ENCODE measurements at regions not wholly inside any gene's neighbourhood (a gene's known extent, or its start where the extent isn't known, plus 50 kb on each side); places are given as distances from the start of the nearest gene placed in this dataset.
A peak's percentile ranks its signal among the peaks of the same experiment; 100 is the strongest.

GRCh38 chr14:96737881-96738280, 59.3 kb upstream of the VRK1 start:
- TF ChIP-seq ZFX (IDR thresholded peaks at IDR 0.05; ENCODE audit: borderline replicate concordance) (no peak), CTCF (IDR thresholded peaks at IDR 0.05) (no peak)
- H3K27ac ChIP-seq, result no peak overlapping the region

- H3K27ac ChIP-seq, result no peak overlapping the region
- TF ChIP-seq ZFX (IDR thresholded peaks at IDR 0.05; ENCODE audit: borderline replicate concordance) (no peak), CTCF (IDR thresholded peaks at IDR 0.05) (no peak)
These were observed 57.8 kb upstream of the VRK1 start for GRCh38 chr14:96739200-96739910.

- no peak overlapping the region for H3K27ac ChIP-seq
- TF ChIP-seq CTCF (IDR thresholded peaks at IDR 0.05) (peak; percentile 95), ZFX (IDR thresholded peaks at IDR 0.05; ENCODE audit: borderline replicate concordance) (no peak)
These were observed 55.8 kb upstream of the VRK1 start for GRCh38 chr14:96741151-96741977.

- no peak for TF ChIP-seq CTCF (IDR thresholded peaks at IDR 0.05)
- no peak for TF ChIP-seq ZFX (IDR thresholded peaks at IDR 0.05; ENCODE audit: borderline replicate concordance)
- H3K27ac ChIP-seq, result no peak overlapping the region
These were observed 52.9 kb upstream of the VRK1 start for GRCh38 chr14:96744262-96744661.

GRCh38 chr14:96745500-96746051, 51.6 kb upstream of the VRK1 start:
- no peak overlapping the region for H3K27ac ChIP-seq
- TF ChIP-seq ZFX (IDR thresholded peaks at IDR 0.05; ENCODE audit: borderline replicate concordance) (no peak), CTCF (IDR thresholded peaks at IDR 0.05) (no peak)

GRCh38 chr14:96746101-96746500, 51.1 kb upstream of the VRK1 start:
- TF ChIP-seq ZFX (IDR thresholded peaks at IDR 0.05; ENCODE audit: borderline replicate concordance), result no peak

GRCh38 chr14:96747006-96747405, 50.2 kb upstream of the VRK1 start:
- TF ChIP-seq ZFX (IDR thresholded peaks at IDR 0.05; ENCODE audit: borderline replicate concordance) (no peak), CTCF (IDR thresholded peaks at IDR 0.05) (no peak)
- no peak overlapping the region for H3K27ac ChIP-seq

More at GRCh38 chr14:96746101-96746500, 51.1 kb upstream of the VRK1 start:
- H3K27ac ChIP-seq, result no peak overlapping the region

Data from 22Rv1 (cell line).